Left ventricle myocardium inferior (tissue), 1 donor: ENCODE measurements at regions not wholly inside any gene's neighbourhood (a gene's known extent, or its start where the extent isn't known, plus 50 kb on each side); places are given as distances from the start of the nearest gene placed in this dataset.

ENCODE experiments used
- DNase-seq: peaks from one replicate; pipeline ENCODE4 v3.0.0-alpha.2; 2020
- H3K27ac ChIP-seq: fragments of 200-600 bp; replicated peaks from 2 replicates; pipeline ENCODE4 v1.8.0; 2021
- H3K27me3 ChIP-seq: fragments of 200-600 bp; 2 replicates; pipeline ENCODE4 v1.8.0; 2021; ENCODE audit warnings: low read depth
- H3K36me3 ChIP-seq: fragments of 200-600 bp; 2 replicates; pipeline ENCODE4 v1.8.0; 2021
- H3K4me1 ChIP-seq: fragments of 200-600 bp; 2 replicates; pipeline ENCODE4 v1.8.0; 2021
- H3K4me3 ChIP-seq: fragments of 200-600 bp; 2 replicates; pipeline ENCODE4 v1.8.0; 2021; ENCODE audit warnings: mild to moderate bottlenecking, moderate library complexity
- H3K9me3 ChIP-seq: fragments of 200-600 bp; replicated peaks from 2 replicates; pipeline ENCODE4 v1.8.0; 2021
- intact Hi-C: fragments of 100-400 bp; cut with micrococcal nuclease; formaldehyde crosslinking; loops from one replicate; pipeline ENCODE4 v1.11.0; 2022
- TF ChIP-seq, protein P1 (sequence below): fragments of 200-600 bp; IDR thresholded peaks from 2 replicates; pipeline ENCODE4 v1.8.0; 2021; ENCODE audit warnings: antibody characterized with exemption, mild to moderate bottlenecking, borderline replicate concordance
- donor health status: DM: no; HTN: yes; CAD: no; lungs with severe emphysema.

DNA sequence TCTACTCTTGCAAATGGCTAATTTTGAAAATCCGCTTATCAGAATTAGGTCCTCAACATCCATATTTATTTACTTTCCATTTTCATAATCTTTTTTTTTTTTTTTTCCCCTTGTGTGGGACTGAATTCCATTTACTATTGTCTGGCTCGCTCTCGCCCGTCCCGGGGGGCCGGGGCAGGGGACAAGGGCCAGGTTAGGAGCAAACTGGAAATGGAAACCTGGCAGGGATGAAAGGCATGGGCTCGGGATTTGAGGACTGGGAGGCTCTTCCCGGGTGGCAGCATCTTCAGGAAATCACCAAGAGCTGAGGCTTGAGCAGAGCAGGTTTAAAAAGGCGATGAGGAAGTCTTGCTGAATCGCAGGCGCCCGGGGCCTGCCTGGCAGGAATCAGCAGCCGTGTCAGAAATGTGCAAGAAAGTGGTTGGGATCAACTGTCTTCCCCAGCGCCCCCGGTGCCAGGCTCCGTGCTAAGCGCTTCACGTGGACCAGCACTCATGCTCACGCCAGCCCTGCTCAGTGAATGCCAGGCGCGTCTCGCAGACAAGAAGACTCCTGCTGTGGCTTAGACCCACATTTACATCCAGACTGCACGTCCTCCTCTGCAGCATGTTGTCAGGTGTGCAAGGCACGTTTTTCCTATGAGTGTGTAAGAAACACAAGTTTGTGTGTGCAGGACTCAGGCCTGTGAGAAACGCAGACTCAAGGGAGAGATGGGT is 66.3 kb upstream of the UNC5A start:
- no peaks in the 10 kb centered on the region for H3K9me3 ChIP-seq
- no peak for DNase-seq
- H3K36me3 ChIP-seq, result no peaks in the 10 kb centered on the region
- TF ChIP-seq, protein P1, sequence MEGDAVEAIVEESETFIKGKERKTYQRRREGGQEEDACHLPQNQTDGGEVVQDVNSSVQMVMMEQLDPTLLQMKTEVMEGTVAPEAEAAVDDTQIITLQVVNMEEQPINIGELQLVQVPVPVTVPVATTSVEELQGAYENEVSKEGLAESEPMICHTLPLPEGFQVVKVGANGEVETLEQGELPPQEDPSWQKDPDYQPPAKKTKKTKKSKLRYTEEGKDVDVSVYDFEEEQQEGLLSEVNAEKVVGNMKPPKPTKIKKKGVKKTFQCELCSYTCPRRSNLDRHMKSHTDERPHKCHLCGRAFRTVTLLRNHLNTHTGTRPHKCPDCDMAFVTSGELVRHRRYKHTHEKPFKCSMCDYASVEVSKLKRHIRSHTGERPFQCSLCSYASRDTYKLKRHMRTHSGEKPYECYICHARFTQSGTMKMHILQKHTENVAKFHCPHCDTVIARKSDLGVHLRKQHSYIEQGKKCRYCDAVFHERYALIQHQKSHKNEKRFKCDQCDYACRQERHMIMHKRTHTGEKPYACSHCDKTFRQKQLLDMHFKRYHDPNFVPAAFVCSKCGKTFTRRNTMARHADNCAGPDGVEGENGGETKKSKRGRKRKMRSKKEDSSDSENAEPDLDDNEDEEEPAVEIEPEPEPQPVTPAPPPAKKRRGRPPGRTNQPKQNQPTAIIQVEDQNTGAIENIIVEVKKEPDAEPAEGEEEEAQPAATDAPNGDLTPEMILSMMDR, result no peak
- H3K27me3 ChIP-seq, result peaks cover 99% of the 10 kb centered on the region
- peaks cover 18% of the 10 kb centered on the region for H3K4me1 ChIP-seq
- intact Hi-C loops, result no loop called here
- no peak overlapping the region for H3K27ac ChIP-seq
- peak overlapping the region; percentile 51 for H3K4me3 ChIP-seq

GRCh38 chr5:176744584-176744965 is 65.8 kb upstream of the UNC5A start:
- peaks cover 18% of the 10 kb centered on the region for H3K4me1 ChIP-seq
- H3K36me3 ChIP-seq, result no peaks in the 10 kb centered on the region
- TF ChIP-seq, protein P1, result no peak
- H3K9me3 ChIP-seq, result no peaks in the 10 kb centered on the region
- H3K27ac ChIP-seq, result no peak overlapping the region
- intact Hi-C loops, result no loop called here
- no peak for DNase-seq
- peaks cover 99% of the 10 kb centered on the region for H3K27me3 ChIP-seq
- no peak overlapping the region for H3K4me3 ChIP-seq

DNA sequence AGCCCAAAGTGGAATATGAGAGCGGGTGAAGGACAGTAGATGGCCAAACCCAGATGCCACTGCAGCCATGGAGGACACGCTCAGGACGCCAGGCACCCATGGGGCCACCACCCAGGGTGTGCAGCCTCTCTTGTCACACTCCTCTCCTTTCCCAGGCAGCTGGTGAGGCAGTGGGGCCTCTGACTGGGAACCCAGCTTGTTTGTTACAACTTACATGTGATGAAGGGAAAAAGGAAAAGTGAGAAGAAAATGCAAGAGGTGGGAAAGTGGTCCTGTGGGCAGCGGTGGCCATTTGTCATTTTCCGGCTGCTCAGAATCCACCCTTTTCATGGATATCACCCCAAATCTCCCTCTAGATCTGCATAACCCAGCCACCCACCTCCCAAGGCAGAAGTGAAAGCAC is 62.7 kb upstream of the UNC5A start:
- Histone ChIP-seq H3K27ac (no peak overlapping the region), H3K27me3 (peaks cover 92% of the 10 kb centered on the region), H3K36me3 (no peaks in the 10 kb centered on the region), H3K9me3 (no peaks in the 10 kb centered on the region), H3K4me3 (no peak overlapping the region), H3K4me1 (peaks cover 18% of the 10 kb centered on the region)
- intact Hi-C loops, result no loop called here
- no peak for DNase-seq
- TF ChIP-seq, protein P1, result no peak

DNA sequence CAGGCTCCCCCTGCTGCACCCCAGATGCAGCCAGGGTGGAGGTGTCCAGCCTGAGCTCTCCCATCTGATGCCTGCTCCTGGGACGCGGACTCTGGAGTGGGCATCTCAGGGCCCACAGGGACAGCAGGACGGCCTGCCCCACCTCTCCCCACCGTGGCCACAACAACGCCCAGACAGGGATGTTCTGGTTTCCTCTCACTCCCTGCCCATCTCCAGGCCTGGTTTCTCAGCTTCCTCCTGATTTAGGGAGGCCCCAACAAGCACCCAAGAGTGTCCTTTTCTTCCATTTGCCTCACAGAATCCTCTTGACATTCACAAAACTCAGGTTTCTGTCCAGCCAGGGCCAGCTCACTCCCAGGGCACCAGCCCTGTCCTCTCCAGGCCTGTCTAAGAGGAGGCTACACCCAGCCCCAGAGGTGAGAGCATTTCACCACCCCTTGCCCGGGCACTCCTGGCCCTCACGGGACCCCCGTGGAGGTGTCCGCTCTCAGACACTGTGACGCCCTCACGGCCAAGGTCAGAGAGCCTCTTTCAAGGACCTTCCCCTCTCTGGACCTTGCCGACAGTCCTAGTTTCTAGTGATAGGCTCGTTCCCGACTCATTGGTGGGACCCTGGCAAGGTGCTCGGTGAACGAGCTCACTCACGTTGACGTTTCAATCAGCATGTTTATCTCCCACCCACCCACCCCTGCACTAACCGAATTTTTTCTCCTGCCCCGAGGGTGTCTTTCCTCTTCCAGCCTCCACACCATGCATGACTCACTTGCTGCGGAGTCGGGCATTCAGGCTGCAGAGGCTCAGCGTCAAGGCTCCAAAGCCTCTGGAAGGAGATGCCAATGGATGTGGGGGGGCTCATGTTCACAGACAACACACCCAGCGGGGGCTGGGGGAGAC is 62.0 kb upstream of the UNC5A start:
- peaks cover 85% of the 10 kb centered on the region for H3K27me3 ChIP-seq
- no peak overlapping the region for H3K27ac ChIP-seq
- peaks cover 15% of the 10 kb centered on the region for H3K4me1 ChIP-seq
- TF ChIP-seq, protein P1, result no peak
- no peak for DNase-seq
- intact Hi-C loops, result no loop called here
- no peak overlapping the region for H3K4me3 ChIP-seq
- H3K36me3 ChIP-seq, result no peaks in the 10 kb centered on the region
- no peaks in the 10 kb centered on the region for H3K9me3 ChIP-seq

- TF ChIP-seq, protein P1, result no peak
- H3K27ac ChIP-seq, result no peak overlapping the region
- H3K36me3 ChIP-seq, result no peaks in the 10 kb centered on the region
- peaks cover 81% of the 10 kb centered on the region for H3K27me3 ChIP-seq
- no peak for DNase-seq
- H3K4me1 ChIP-seq, result peaks cover 6% of the 10 kb centered on the region
- peaks cover 7% of the 10 kb centered on the region for H3K9me3 ChIP-seq
- intact Hi-C loops, result no loop called here
- H3K4me3 ChIP-seq, result no peak overlapping the region
Measured at GRCh38 chr5:176748967-176749935, 61.1 kb upstream of the UNC5A start.
